ENCODE measurements at regions not wholly inside any gene's neighbourhood (a gene's known extent, or its start where the extent isn't known, plus 50 kb on each side); places are given as distances from the start of the nearest gene placed in this dataset.

DNA sequence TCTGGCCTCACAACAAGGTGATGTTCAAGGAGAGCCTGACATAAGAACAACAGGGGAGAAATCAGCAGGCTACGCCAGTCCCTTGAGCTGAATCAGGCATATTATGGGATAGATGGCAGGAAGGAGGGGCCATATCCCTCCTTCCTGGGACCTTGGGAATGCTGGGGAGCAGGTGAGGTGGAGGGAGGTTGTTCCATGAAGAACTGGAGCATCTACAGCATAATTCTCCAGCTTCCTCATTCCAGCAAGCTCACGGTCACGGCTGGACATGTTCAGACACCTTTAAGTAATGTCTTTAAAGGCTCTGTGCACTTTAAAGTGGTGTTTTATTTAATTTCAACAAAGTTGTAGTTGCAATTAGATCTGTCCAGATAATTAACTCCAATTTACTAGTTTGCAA lies 780.5 kb downstream of the TYW1 start:
- no peak overlapping the region for H3K4me3 ChIP-seq (ENCODE audit: low read length)
- H3K4me1 ChIP-seq (ENCODE audit: insufficient read depth, low read length), result no peaks in the 10 kb centered on the region
- no peaks in the 10 kb centered on the region for H3K36me3 ChIP-seq (ENCODE audit: insufficient read depth, low read depth, low read length)
- H3K27me3 ChIP-seq (ENCODE audit: insufficient read depth, low read length), result no peaks in the 10 kb centered on the region
- no peak overlapping the region for H3K27ac ChIP-seq (ENCODE audit: low read length)
- H3K9me3 ChIP-seq (ENCODE audit: insufficient read depth, low read depth, low read length), result no peaks in the 10 kb centered on the region
- no peak overlapping the region for H3K9ac ChIP-seq (ENCODE audit: low read depth, low read length)

DNA sequence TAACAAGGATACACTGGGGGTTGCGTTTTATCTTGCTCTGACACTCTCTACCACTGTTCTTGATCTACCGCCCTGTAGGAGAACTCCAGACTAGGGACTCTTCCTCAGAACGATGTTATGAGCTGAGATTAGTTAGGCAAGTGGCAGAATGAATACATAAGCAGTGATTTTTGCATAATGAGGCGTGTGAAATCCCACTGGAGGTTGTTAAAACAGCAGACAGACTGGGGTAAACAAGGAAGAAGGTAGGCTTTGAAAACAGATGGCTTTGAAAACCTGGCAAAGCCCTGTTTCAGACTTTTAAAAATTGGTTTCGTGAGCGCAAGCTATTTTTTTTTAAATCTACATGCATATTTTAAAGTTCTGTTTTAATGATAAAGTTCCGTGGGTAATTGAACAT lies 785.2 kb downstream of the TYW1 start:
- H3K27ac ChIP-seq (ENCODE audit: low read length), result no peak overlapping the region
- no peak overlapping the region for H3K4me3 ChIP-seq (ENCODE audit: low read length)
- H3K27me3 ChIP-seq (ENCODE audit: insufficient read depth, low read length), result no peaks in the 10 kb centered on the region
- no peaks in the 10 kb centered on the region for H3K4me1 ChIP-seq (ENCODE audit: insufficient read depth, low read length)
- H3K9me3 ChIP-seq (ENCODE audit: insufficient read depth, low read depth, low read length), result no peaks in the 10 kb centered on the region
- H3K9ac ChIP-seq (ENCODE audit: low read depth, low read length), result no peak overlapping the region
- no peaks in the 10 kb centered on the region for H3K36me3 ChIP-seq (ENCODE audit: insufficient read depth, low read depth, low read length)

DNA sequence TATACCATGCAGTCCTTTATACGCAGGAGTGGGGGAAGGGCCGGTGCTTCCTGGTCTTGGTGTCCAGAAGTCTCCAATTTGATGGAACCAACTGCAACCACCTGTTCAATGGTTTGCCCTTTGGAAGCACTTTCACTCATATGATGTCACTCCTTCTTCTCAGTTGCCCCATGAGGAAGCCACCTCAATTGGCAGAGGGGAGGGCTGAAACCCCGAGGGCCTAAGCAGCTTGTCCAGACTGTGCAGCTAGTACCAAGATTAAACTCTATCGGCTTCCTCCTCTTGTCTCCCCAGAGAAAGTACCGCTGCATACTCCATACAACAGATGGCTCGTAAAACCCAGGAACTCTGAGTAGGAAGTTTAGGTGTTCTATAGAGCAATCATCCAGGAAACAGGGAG lies 789.4 kb downstream of the TYW1 start:
- H3K27ac ChIP-seq (ENCODE audit: low read length), result no peak overlapping the region
- no peaks in the 10 kb centered on the region for H3K4me1 ChIP-seq (ENCODE audit: insufficient read depth, low read length)
- H3K9ac ChIP-seq (ENCODE audit: low read depth, low read length), result no peak overlapping the region
- H3K9me3 ChIP-seq (ENCODE audit: insufficient read depth, low read depth, low read length), result no peaks in the 10 kb centered on the region
- no peaks in the 10 kb centered on the region for H3K36me3 ChIP-seq (ENCODE audit: insufficient read depth, low read depth, low read length)
- no peaks in the 10 kb centered on the region for H3K27me3 ChIP-seq (ENCODE audit: insufficient read depth, low read length)
- H3K4me3 ChIP-seq (ENCODE audit: low read length), result no peak overlapping the region

DNA sequence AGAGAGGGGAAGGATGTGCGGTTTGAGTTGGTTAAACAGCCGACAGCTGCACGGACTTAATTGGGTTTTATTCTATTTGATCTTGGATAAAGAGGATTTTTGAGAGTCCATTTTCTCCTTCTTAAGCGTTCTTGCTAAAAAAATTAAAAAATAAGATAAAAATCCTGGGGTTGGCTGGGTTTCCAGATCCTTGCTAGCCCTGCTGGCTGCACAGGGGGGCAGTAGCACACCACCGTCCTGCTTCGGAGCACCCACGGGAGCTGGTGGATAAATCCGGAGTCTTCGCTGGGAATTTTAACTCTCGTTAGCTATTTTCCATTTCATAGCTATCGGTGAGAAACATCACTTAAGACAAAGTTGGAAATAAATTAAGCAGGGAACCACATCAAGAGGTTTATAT lies 792.0 kb downstream of the TYW1 start:
- Histone ChIP-seq H3K36me3 (ENCODE audit: insufficient read depth, low read depth, low read length) (no peaks in the 10 kb centered on the region), H3K27ac (ENCODE audit: low read length) (no peak overlapping the region), H3K4me3 (ENCODE audit: low read length) (no peak overlapping the region), H3K27me3 (ENCODE audit: insufficient read depth, low read length) (no peaks in the 10 kb centered on the region), H3K4me1 (ENCODE audit: insufficient read depth, low read length) (no peaks in the 10 kb centered on the region), H3K9me3 (ENCODE audit: insufficient read depth, low read depth, low read length) (no peaks in the 10 kb centered on the region), H3K9ac (ENCODE audit: low read depth, low read length) (no peak overlapping the region)

DNA sequence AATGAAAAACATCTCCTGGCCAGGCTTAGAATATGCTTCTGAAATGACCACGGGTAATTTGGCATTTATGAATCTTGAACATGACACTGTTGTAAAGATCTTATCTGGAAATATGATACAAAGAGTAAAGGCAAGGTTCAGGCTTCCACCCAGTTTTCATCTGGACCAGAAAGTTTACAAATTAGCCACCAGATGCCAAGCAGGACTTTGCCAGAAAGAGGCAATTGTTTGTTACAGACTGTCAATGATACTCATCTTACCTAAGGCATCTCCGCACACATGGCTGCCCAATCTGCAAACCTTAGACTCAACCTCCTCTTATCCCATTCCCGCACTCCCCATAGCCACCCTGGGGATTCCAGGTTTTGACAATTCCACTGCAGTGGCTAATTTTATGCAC lies 795.3 kb downstream of the TYW1 start:
- Histone ChIP-seq H3K4me1 (ENCODE audit: insufficient read depth, low read length) (no peaks in the 10 kb centered on the region), H3K27me3 (ENCODE audit: insufficient read depth, low read length) (no peaks in the 10 kb centered on the region), H3K9me3 (ENCODE audit: insufficient read depth, low read depth, low read length) (no peaks in the 10 kb centered on the region), H3K36me3 (ENCODE audit: insufficient read depth, low read depth, low read length) (no peaks in the 10 kb centered on the region), H3K27ac (ENCODE audit: low read length) (no peak overlapping the region), H3K9ac (ENCODE audit: low read depth, low read length) (no peak overlapping the region), H3K4me3 (ENCODE audit: low read length) (no peak overlapping the region)

DNA sequence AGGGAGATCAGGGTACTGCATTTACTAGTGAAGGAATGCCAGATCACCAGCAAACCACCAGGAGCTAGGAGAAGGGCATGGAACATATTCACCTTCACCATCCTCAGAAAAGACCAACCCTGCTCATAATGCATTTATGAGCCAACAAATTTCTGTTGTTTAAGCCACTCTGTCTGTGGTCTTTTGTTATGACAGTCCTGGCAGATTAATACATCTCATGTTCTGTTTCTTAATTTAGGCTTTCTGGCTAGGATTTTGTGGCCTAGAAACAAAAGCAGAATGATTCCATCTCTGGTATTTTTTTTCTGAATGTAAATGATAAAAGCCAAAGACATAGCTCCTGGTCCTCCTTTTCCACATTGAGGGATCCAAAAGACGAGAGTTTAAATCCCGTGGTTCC lies 797.9 kb downstream of the TYW1 start:
- H3K27me3 ChIP-seq (ENCODE audit: insufficient read depth, low read length), result no peaks in the 10 kb centered on the region
- H3K4me3 ChIP-seq (ENCODE audit: low read length), result no peak overlapping the region
- no peaks in the 10 kb centered on the region for H3K36me3 ChIP-seq (ENCODE audit: insufficient read depth, low read depth, low read length)
- no peak overlapping the region for H3K9ac ChIP-seq (ENCODE audit: low read depth, low read length)
- H3K9me3 ChIP-seq (ENCODE audit: insufficient read depth, low read depth, low read length), result no peaks in the 10 kb centered on the region
- no peaks in the 10 kb centered on the region for H3K4me1 ChIP-seq (ENCODE audit: insufficient read depth, low read length)
- H3K27ac ChIP-seq (ENCODE audit: low read length), result no peak overlapping the region

DNA sequence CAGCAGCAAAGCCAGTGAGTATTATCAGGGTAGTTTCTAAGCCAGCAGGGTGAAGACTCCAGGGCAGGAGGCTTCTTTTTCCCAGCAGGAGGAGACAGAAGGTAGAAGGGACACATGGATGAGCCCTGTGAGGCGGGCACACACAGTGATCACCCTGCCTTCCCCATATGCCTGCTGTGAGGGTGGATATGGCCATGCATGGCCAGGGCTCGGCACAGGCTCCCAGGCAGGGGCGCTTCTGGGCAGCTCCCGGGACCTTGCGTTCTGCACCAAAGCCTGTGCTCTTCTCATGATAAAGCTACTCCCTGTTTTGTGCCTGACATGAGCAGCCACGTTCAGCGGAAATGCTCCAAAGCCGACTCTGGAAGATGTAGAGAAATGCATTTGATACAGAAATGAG lies 807.2 kb downstream of the TYW1 start:
- Histone ChIP-seq H3K4me3 (ENCODE audit: low read length) (no peak overlapping the region), H3K9me3 (ENCODE audit: insufficient read depth, low read depth, low read length) (no peaks in the 10 kb centered on the region), H3K4me1 (ENCODE audit: insufficient read depth, low read length) (no peaks in the 10 kb centered on the region), H3K27ac (ENCODE audit: low read length) (no peak overlapping the region), H3K27me3 (ENCODE audit: insufficient read depth, low read length) (no peaks in the 10 kb centered on the region), H3K36me3 (ENCODE audit: insufficient read depth, low read depth, low read length) (no peaks in the 10 kb centered on the region), H3K9ac (ENCODE audit: low read depth, low read length) (no peak overlapping the region)

DNA sequence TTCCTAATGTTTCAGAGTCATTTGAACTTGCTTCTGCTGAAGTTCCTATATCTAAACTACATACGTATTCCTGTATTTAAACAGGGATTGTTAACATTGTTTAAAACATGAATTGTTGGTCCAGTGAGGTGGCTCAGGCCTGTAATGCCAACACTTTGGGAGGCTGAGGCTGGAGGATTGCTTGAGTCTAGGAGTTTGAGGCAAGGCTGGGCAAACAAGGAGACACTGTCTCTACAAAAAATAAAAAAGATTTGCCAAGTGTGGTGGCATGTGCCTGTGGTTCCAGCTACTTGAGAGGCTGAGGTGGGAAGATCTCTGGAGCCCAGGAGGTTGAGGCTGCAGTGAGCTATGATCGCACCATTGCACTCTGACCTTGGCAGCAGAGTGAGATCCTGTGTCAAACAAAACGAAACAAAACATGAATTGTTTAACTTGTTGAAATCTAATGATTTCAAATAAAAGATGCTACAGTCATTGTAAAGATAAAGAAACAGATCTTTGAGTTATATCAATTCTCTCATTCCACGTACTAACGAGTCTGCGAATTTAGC lies 809.4 kb downstream of the TYW1 start:
- Histone ChIP-seq H3K9ac (ENCODE audit: low read depth, low read length) (no peak overlapping the region), H3K36me3 (ENCODE audit: insufficient read depth, low read depth, low read length) (no peaks in the 10 kb centered on the region), H3K9me3 (ENCODE audit: insufficient read depth, low read depth, low read length) (no peaks in the 10 kb centered on the region)

DNA sequence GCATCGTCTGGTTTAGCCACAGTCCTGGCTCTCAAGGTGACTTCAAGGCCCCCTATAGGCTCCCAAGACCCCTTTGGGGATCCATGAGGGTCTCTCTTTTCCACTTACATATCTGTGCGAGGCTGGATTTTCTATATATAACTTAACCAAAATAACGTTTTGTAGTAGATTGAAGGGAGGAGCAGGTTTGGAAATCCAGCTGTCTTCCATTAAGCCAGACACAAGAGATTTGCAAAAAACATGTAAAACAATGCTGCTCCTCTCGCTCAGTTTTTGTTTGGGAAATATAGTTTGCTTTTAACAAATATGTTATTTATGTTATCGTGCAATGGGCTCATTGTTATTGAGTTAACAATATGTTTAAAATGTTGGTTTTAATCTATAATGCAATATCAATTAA lies 811.2 kb downstream of the TYW1 start:
- H3K9ac ChIP-seq (ENCODE audit: low read depth, low read length), result no peak overlapping the region
- no peak overlapping the region for H3K27ac ChIP-seq (ENCODE audit: low read length)
- no peaks in the 10 kb centered on the region for H3K36me3 ChIP-seq (ENCODE audit: insufficient read depth, low read depth, low read length)
- no peaks in the 10 kb centered on the region for H3K27me3 ChIP-seq (ENCODE audit: insufficient read depth, low read length)
- H3K4me1 ChIP-seq (ENCODE audit: insufficient read depth, low read length), result no peaks in the 10 kb centered on the region
- H3K9me3 ChIP-seq (ENCODE audit: insufficient read depth, low read depth, low read length), result no peaks in the 10 kb centered on the region
- H3K4me3 ChIP-seq (ENCODE audit: low read length), result no peak overlapping the region

More for the DNA sequence above, 809.4 kb downstream of the TYW1 start:
- no peak overlapping the region for H3K4me3 ChIP-seq (ENCODE audit: low read length)
- no peaks in the 10 kb centered on the region for H3K4me1 ChIP-seq (ENCODE audit: insufficient read depth, low read length)
- no peaks in the 10 kb centered on the region for H3K27me3 ChIP-seq (ENCODE audit: insufficient read depth, low read length)
- H3K27ac ChIP-seq (ENCODE audit: low read length), result no peak overlapping the region

DNA sequence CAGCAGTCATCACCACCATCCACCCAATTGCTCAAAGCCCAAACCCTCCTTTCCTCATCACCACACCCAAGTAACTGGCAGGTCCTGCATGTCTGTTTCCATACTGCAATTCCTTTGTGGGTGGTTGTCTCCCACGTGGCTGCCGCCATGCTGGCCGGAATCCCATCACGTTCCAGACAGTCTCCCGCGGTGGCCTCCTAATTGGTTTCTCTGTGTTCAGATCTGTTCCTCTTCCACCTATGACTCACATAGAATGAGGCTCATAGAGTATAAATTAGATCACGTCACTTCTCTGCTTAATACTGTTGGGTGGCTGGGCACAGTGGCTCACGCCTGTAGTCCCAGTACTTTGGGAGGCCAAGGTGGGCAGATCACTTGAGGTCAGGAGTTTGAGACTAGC lies 813.0 kb downstream of the TYW1 start:
- H3K9ac ChIP-seq (ENCODE audit: low read depth, low read length), result no peak overlapping the region
- no peak overlapping the region for H3K4me3 ChIP-seq (ENCODE audit: low read length)
- H3K27me3 ChIP-seq (ENCODE audit: insufficient read depth, low read length), result no peaks in the 10 kb centered on the region
- H3K36me3 ChIP-seq (ENCODE audit: insufficient read depth, low read depth, low read length), result no peaks in the 10 kb centered on the region
- no peaks in the 10 kb centered on the region for H3K9me3 ChIP-seq (ENCODE audit: insufficient read depth, low read depth, low read length)
- no peaks in the 10 kb centered on the region for H3K4me1 ChIP-seq (ENCODE audit: insufficient read depth, low read length)
- H3K27ac ChIP-seq (ENCODE audit: low read length), result no peak overlapping the region

DNA sequence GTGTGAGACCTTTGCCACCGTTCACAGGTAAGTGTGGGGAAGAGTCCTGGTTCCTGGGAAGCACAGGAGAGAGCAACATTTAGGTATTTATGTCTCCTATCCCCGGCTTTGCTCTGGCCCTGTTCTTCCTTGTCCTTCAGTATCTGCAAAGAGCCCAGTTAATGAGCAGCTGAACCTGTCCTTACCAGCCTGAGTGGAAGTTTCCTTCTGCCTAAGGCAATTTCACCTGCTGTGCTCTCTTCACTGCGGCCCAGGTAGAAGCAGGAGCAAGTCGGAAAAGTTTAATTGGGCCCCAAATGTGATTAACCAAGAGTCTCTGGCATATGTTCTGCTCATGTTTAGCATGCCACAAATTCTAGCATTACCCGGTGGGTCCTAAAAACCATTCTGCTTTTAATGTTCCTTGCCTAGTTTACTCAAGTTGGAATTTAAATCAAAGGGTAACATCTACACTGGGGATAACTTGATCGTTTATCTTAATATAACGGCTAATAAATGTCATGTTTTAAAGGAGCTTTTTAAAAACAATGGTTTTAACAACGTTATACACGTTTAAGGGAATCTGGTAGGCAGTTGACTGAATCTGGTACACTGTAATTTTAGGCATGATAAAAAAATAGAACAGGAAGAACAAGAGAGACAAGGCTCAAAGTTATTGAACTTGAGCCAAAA lies 817.1 kb downstream of the TYW1 start:
- Histone ChIP-seq H3K9ac (ENCODE audit: low read depth, low read length) (no peak overlapping the region), H3K27me3 (ENCODE audit: insufficient read depth, low read length) (no peaks in the 10 kb centered on the region), H3K36me3 (ENCODE audit: insufficient read depth, low read depth, low read length) (no peaks in the 10 kb centered on the region), H3K4me3 (ENCODE audit: low read length) (no peak overlapping the region), H3K27ac (ENCODE audit: low read length) (no peak overlapping the region), H3K9me3 (ENCODE audit: insufficient read depth, low read depth, low read length) (no peaks in the 10 kb centered on the region), H3K4me1 (ENCODE audit: insufficient read depth, low read length) (no peaks in the 10 kb centered on the region)

DNA sequence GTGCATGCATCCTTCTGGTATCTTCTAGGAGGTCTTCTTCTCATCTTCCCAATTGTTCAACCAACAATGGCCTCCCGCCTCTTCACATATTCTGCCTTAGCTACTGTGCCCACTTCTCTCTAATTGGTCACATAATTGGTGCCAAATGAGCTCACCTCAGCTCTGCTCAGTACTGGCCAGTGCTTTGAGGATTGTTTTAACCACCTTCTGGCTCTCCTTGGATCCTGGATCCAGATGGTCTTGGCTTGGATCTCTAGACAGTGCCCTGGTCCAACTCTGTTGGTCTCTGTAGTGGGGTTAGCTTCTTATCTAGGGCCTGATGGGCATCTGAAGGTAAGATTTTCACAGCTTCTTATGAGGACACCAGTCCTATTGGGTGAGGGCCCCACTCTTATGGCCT lies 820.8 kb downstream of the TYW1 start:
- Histone ChIP-seq H3K4me1 (ENCODE audit: insufficient read depth, low read length) (no peaks in the 10 kb centered on the region), H3K36me3 (ENCODE audit: insufficient read depth, low read depth, low read length) (no peaks in the 10 kb centered on the region), H3K9ac (ENCODE audit: low read depth, low read length) (no peak overlapping the region), H3K9me3 (ENCODE audit: insufficient read depth, low read depth, low read length) (no peaks in the 10 kb centered on the region), H3K27me3 (ENCODE audit: insufficient read depth, low read length) (no peaks in the 10 kb centered on the region), H3K4me3 (ENCODE audit: low read length) (no peak overlapping the region), H3K27ac (ENCODE audit: low read length) (no peak overlapping the region)

Data from iPS-20b (cell line).